HCT116 (cell line): ENCODE measurements at regions not wholly inside any gene's neighbourhood (a gene's known extent, or its start where the extent isn't known, plus 50 kb on each side); places are given as distances from the start of the nearest gene placed in this dataset.

Experiments
- ATAC-seq: fragments of 200-7000 bp; cut with Tn5 transposase; 2 replicates; pipeline ENCODE4 v1.9.1; 2020; ENCODE audit warnings: mild to moderate bottlenecking, moderate library complexity
- BruUV-seq: library from RNA; stranded (reverse); fragments of 400-500 nt; replicated peaks from 2 replicates; lab custom pipeline; 2021; lab: Mats Ljungman, UMichigan
- CTCF ChIA-PET: fragments of 300-600 bp; sonication (Branson Sonifier 250); formaldehyde crosslinking; loops from one replicate; lab custom pipeline; 2021; ENCODE audit warnings: antibody characterized with exemption; lab: Charles Lee
- POLR2A ChIA-PET: fragments of 300-600, 350-600 bp; sonication (Branson Sonifier 250); formaldehyde crosslinking; loops from one replicate; lab custom pipeline; 2021; ENCODE audit warnings: antibody characterized with exemption; lab: Charles Lee
- RAD21 ChIA-PET, 2 experiments: fragments of 300-600 bp; sonication (Branson Sonifier 250); formaldehyde crosslinking; loops; one replicate each; lab custom pipeline; 2023; ENCODE audit warnings: low total read pairs in 2 of 2; ENCODE audit not compliant: uncharacterized antibody in 2 of 2, unreplicated experiment in 2 of 2, low non-redundant PET in 1 of 2; lab: Charles Lee
- DNase-seq: peaks from one replicate; pipeline ENCODE4 v3.0.0-alpha.2; 2010; ENCODE audit warnings: low read depth, low spot score
- H2AFZ ChIP-seq: fragments of 200-600 bp; shearing (Covaris generic), sonication (generic); 2 replicates; pipeline ENCODE4 v1.6.1; 2017; ENCODE audit warnings: low read depth, mixed run types, mixed read lengths, antibody characterized with exemption, low read length; ENCODE audit not compliant: poor library complexity, severe bottlenecking
- H3K27ac ChIP-seq: 2 replicates; pipeline ENCODE4 v1.5.1; 2012; ENCODE audit warnings: low read depth, low read length
- H3K27me3 ChIP-seq: fragments of 200-600 bp; sonication (generic); 2 replicates; pipeline ENCODE4 v1.6.1; 2016; ENCODE audit warnings: mixed run types, low read length, mixed read lengths; ENCODE audit not compliant: insufficient read depth
- H3K36me3 ChIP-seq, 2 experiments: fragments of 200-500 bp in 1 of 2; fragments of 200-600 bp in 1 of 2; sonication (Bioruptor generic) in 1 of 2; sonication (generic) in 1 of 2; 2 replicates each; pipeline versions ENCODE4 v1.5.1 to v1.6.1; 2014 to 2016; ENCODE audit warnings: low read length in 2 of 2, inconsistent platforms in 1 of 2, mixed read lengths in 1 of 2, mixed run types in 1 of 2; ENCODE audit not compliant: insufficient read depth in 2 of 2, control insufficient read depth in 1 of 2
- H3K4me1 ChIP-seq, 2 experiments: fragments of 200-600 bp in 1 of 2; sonication (generic) in 1 of 2; 2 replicates each; pipeline versions ENCODE4 v1.5.1 to v1.6.1; 2012 to 2017; ENCODE audit warnings: low read length in 2 of 2, inconsistent platforms in 1 of 2, mild to moderate bottlenecking in 1 of 2, mixed read lengths in 1 of 2, mixed run types in 1 of 2, moderate library complexity in 1 of 2; ENCODE audit not compliant: insufficient read depth in 2 of 2, control insufficient read depth in 1 of 2
- H3K4me2 ChIP-seq: fragments of 200-600 bp; sonication (generic); 2 replicates; pipeline ENCODE4 v1.6.1; 2017; ENCODE audit warnings: mixed run types, low read length, mixed read lengths
- H3K4me3 ChIP-seq, 2 experiments: fragments of 200-600 bp in 1 of 2; sonication (generic) in 1 of 2; replicated peaks in 1 of 2; 2 replicates each; pipeline ENCODE4 v1.5.1; 2011 to 2016; ENCODE audit warnings: low read length in 2 of 2, control low read depth in 1 of 2, low read depth in 1 of 2, mild to moderate bottlenecking in 1 of 2, mixed read lengths in 1 of 2, mixed run types in 1 of 2
- H3K79me2 ChIP-seq: fragments of 200-600 bp; sonication (generic); 2 replicates; pipeline ENCODE4 v1.6.1; 2017; ENCODE audit warnings: mild to moderate bottlenecking, mixed run types, low read length, moderate library complexity, mixed read lengths; ENCODE audit not compliant: insufficient read depth
- H3K9ac ChIP-seq: fragments of 200-600 bp; sonication (generic); 2 replicates; pipeline ENCODE4 v1.6.1; 2016; ENCODE audit warnings: low read length, mixed read lengths
- H3K9me2 ChIP-seq: fragments of 200-600 bp; sonication (generic), shearing (Covaris generic); 2 replicates; pipeline ENCODE4 v1.6.1; 2017; ENCODE audit warnings: mixed run types, mild to moderate bottlenecking, moderate library complexity; ENCODE audit not compliant: insufficient read depth
- H3K9me3 ChIP-seq, 2 experiments: fragments of 200-500 bp in 1 of 2; fragments of 200-600 bp in 1 of 2; sonication (Bioruptor generic) in 1 of 2; sonication (generic) in 1 of 2; 2 replicates each; pipeline ENCODE4 v1.6.1; 2014 to 2017; ENCODE audit warnings: low read length in 2 of 2, mixed read lengths in 2 of 2, inconsistent platforms in 1 of 2, low read depth in 1 of 2, mild to moderate bottlenecking in 1 of 2, mixed run types in 1 of 2, moderate library complexity in 1 of 2; ENCODE audit not compliant: control insufficient read depth in 1 of 2, insufficient read depth in 1 of 2
- H4K20me1 ChIP-seq: fragments of 200-600 bp; sonication (generic), shearing (Covaris generic); 2 replicates; pipeline ENCODE4 v1.6.1; 2017; ENCODE audit warnings: mixed run types, mild to moderate bottlenecking, moderate library complexity; ENCODE audit not compliant: insufficient read depth
- ATF3 ChIP-seq: IDR thresholded peaks from 2 replicates; pipeline ENCODE4 v1.6.1; 2012
- CEBPB ChIP-seq: IDR thresholded peaks from 2 replicates; pipeline ENCODE4 v1.6.1; 2012; ENCODE audit warnings: low read depth
- ELF1 ChIP-seq: IDR thresholded peaks from 2 replicates; pipeline ENCODE4 v1.6.1; 2012; ENCODE audit warnings: low read depth, borderline replicate concordance
- FOSL1 ChIP-seq: IDR thresholded peaks from 2 replicates; pipeline ENCODE4 v1.6.1; 2012; ENCODE audit warnings: low read depth
- JUND ChIP-seq: IDR thresholded peaks from 2 replicates; pipeline ENCODE4 v1.6.1; 2012
- MAX ChIP-seq: IDR thresholded peaks from 2 replicates; pipeline ENCODE4 v1.6.1; 2012
- POLR2A ChIP-seq: IDR thresholded peaks from 2 replicates; pipeline ENCODE4 v1.7.0; 2011; ENCODE audit warnings: borderline replicate concordance; ENCODE audit not compliant: insufficient read depth, insufficient read length; ENCODE audit errors: extremely low read depth
- POLR2AphosphoS5 ChIP-seq: IDR thresholded peaks from 2 replicates; pipeline ENCODE4 v1.6.1; 2011; ENCODE audit warnings: mild to moderate bottlenecking, low read depth, low read length, moderate library complexity
- RAD21 ChIP-seq: IDR thresholded peaks from 2 replicates; pipeline ENCODE4 v1.6.1; 2012; ENCODE audit warnings: low read depth, mild to moderate bottlenecking
- REST ChIP-seq: IDR thresholded peaks from 2 replicates; pipeline ENCODE4 v1.6.1; 2012; ENCODE audit warnings: low read depth
- SRF ChIP-seq: IDR thresholded peaks from 2 replicates; pipeline ENCODE4 v1.6.1; 2012; ENCODE audit warnings: low read depth
- TCF7L2 ChIP-seq: IDR thresholded peaks from 2 replicates; pipeline ENCODE4 v1.7.0; 2011; ENCODE audit warnings: borderline replicate concordance, inconsistent platforms; ENCODE audit not compliant: insufficient read depth, insufficient read length; ENCODE audit errors: extremely low read depth
- YY1 ChIP-seq: IDR thresholded peaks from 2 replicates; pipeline ENCODE4 v1.6.1; 2011; ENCODE audit warnings: low read length, low read depth, moderate library complexity, mild to moderate bottlenecking; ENCODE audit not compliant: insufficient replicate concordance; ENCODE audit errors: extremely low read depth
- ZFX ChIP-seq: fragments of 450-650 bp; IDR thresholded peaks from 2 replicates; pipeline ENCODE4 v1.6.1; 2017
- intact Hi-C: fragments of 100-400 bp; cut with micrococcal nuclease; formaldehyde crosslinking; loops from 2 replicates; pipeline ENCODE4 v1.10.0; 2022

GRCh38 chr12:18967814-18968213, 161.7 kb upstream of the PLEKHA5 start:
- H4K20me1 ChIP-seq: no peaks in the 10 kb centered on the region
- CTCF ChIA-PET: no interaction called here
- no peaks in the 10 kb centered on the region for H3K27me3 ChIP-seq
- no peak overlapping the region for H3K9ac ChIP-seq
- TF ChIP-seq POLR2A (no peak), SRF (no peak)
- no peaks in the 10 kb centered on the region for H3K4me1 ChIP-seq
- POLR2A ChIA-PET: no interaction called here
- BruUV-seq: no TSS peak
- H3K79me2 ChIP-seq: no peaks in the 10 kb centered on the region
- no peak overlapping the region for H3K27ac ChIP-seq
- no peak for DNase-seq
- no peak overlapping the region for H3K4me3 ChIP-seq
- intact Hi-C loops: no loop called here
- no peak for ATAC-seq
- H3K4me2 ChIP-seq: no peak overlapping the region
- no peaks in the 10 kb centered on the region for H3K36me3 ChIP-seq
- H3K9me3 ChIP-seq: no peaks in the 10 kb centered on the region
- RAD21 ChIA-PET: no interaction called here
- H3K9me2 ChIP-seq: no peaks in the 10 kb centered on the region
- H2AFZ ChIP-seq: no peak overlapping the region

GRCh38 chr12:18969512-18969911, 160.0 kb upstream of the PLEKHA5 start:
- H4K20me1 ChIP-seq: no peaks in the 10 kb centered on the region

More at GRCh38 chr12:18969512-18969911, 160.0 kb upstream of the PLEKHA5 start:
- no peaks in the 10 kb centered on the region for H3K9me2 ChIP-seq
- ChIA-PET CTCF (no interaction called here), POLR2A (no interaction called here), RAD21 (no interaction called here)
- TF ChIP-seq ATF3: no peak
- no peak for TF ChIP-seq CEBPB
- TF ChIP-seq REST: no peak
- no peak for TF ChIP-seq ELF1
- no peak for TF ChIP-seq YY1
- no peak for TF ChIP-seq FOSL1
- no peak for TF ChIP-seq JUND
- TF ChIP-seq ZFX: no peak
- TF ChIP-seq RAD21: no peak
- no peak for TF ChIP-seq TCF7L2
- no peak for TF ChIP-seq POLR2AphosphoS5
- no peak for TF ChIP-seq MAX
- intact Hi-C loops: no loop called here
- no peaks in the 10 kb centered on the region for H3K27me3 ChIP-seq
- no TSS peak for BruUV-seq
- no peak for ATAC-seq
- H3K27ac ChIP-seq: no peak overlapping the region
- no peaks in the 10 kb centered on the region for H3K9me3 ChIP-seq
- no peak overlapping the region for H3K4me3 ChIP-seq
- no peak overlapping the region for H3K4me2 ChIP-seq
- H2AFZ ChIP-seq: no peak overlapping the region
- H3K9ac ChIP-seq: no peak overlapping the region
- no peaks in the 10 kb centered on the region for H3K79me2 ChIP-seq
- H3K36me3 ChIP-seq: no peaks in the 10 kb centered on the region
- DNase-seq: no peak
- H3K4me1 ChIP-seq: no peaks in the 10 kb centered on the region
